WERI-Rb-1 (cell line): ENCODE measurements at regions not wholly inside any gene's neighbourhood (a gene's known extent, or its start where the extent isn't known, plus 50 kb on each side); places are given as distances from the start of the nearest gene placed in this dataset.

Experiments used
- DNase-seq: peaks from one replicate; pipeline ENCODE4 v3.0.0-alpha.2; 2020
- H3K27ac ChIP-seq: fragments of 250-450 bp; sonication (Bioruptor Pico); 2 replicates; pipeline ENCODE4 v1.5.1; 2020; ENCODE audit warnings: mild to moderate bottlenecking, moderate library complexity
- H3K27me3 ChIP-seq: fragments of 250-450 bp; sonication (Bioruptor Pico); 2 replicates; pipeline ENCODE4 v1.5.1; 2021; ENCODE audit warnings: mild to moderate bottlenecking, low read depth, moderate library complexity; ENCODE audit not compliant: insufficient read depth, severe bottlenecking
- H3K36me3 ChIP-seq: fragments of 250-450 bp; sonication (Bioruptor Pico); 2 replicates; pipeline ENCODE4 v1.5.1; 2020; ENCODE audit warnings: mild to moderate bottlenecking, moderate library complexity
- H3K4me3 ChIP-seq: 2 replicates; pipeline ENCODE4 v1.5.1; 2011; ENCODE audit warnings: low read depth, mild to moderate bottlenecking, control low read depth, low read length
- H3K9me3 ChIP-seq: fragments of 250-450 bp; sonication (Bioruptor Pico); 2 replicates; pipeline ENCODE4 v1.5.1; 2021; ENCODE audit warnings: mild to moderate bottlenecking, moderate library complexity; ENCODE audit not compliant: severe bottlenecking
- TF ChIP-seq, protein P1 (sequence below): IDR thresholded peaks from 2 replicates; pipeline ENCODE4 v1.5.1; 2011; ENCODE audit warnings: low read depth, mild to moderate bottlenecking, control low read depth, inconsistent platforms, low read length

DNA sequence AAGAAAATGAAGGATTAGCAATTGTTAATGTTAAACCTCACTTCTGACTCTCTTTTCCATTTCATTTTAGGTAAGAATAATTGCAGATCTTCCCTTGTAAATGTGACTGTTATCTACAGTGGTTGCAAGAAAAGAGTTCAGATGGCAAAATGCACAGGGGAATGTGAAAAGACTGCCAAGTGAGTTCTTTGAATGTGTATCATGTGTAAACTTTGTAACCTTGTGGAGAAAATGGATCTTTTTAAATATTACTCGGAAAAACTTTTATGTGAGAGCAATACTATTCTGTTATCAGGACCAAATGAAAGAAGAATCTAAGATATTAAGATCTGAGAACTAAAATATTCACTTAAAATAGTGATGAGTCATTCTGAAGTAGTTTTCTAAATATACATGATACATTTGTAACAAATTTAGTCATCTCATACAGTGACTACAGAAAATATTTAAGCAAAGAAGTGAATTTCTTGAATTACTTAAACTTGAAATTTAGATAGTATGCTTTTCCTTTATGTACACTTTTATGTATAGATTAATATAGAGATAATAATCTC is 122.5 kb upstream of the CNTN1 start:
- TF ChIP-seq, protein P1, sequence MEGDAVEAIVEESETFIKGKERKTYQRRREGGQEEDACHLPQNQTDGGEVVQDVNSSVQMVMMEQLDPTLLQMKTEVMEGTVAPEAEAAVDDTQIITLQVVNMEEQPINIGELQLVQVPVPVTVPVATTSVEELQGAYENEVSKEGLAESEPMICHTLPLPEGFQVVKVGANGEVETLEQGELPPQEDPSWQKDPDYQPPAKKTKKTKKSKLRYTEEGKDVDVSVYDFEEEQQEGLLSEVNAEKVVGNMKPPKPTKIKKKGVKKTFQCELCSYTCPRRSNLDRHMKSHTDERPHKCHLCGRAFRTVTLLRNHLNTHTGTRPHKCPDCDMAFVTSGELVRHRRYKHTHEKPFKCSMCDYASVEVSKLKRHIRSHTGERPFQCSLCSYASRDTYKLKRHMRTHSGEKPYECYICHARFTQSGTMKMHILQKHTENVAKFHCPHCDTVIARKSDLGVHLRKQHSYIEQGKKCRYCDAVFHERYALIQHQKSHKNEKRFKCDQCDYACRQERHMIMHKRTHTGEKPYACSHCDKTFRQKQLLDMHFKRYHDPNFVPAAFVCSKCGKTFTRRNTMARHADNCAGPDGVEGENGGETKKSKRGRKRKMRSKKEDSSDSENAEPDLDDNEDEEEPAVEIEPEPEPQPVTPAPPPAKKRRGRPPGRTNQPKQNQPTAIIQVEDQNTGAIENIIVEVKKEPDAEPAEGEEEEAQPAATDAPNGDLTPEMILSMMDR: no peak
- Histone ChIP-seq H3K36me3 (no peaks in the 10 kb centered on the region), H3K27me3 (no peaks in the 10 kb centered on the region), H3K4me3 (no peak overlapping the region), H3K27ac (no peak overlapping the region), H3K9me3 (no peaks in the 10 kb centered on the region)
- no peak for DNase-seq

DNA sequence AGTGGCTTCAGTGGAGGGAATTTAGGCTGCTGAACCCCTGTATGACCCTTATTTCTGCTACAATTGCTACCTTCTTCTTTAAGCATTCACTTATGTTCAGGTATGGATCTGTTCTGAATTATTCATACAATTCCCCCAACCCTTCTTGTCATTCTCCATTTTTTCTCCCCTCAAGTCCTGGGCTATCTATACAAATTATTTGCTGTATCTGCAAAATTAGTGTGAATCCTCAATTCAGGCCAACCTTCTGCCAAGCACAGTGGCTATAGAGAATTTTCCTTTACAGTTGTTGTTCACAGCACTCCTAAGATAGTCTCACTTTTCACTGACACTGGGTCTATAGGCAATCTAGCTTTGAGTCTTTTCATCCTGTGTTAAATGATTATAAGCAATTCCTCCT is 119.2 kb upstream of the CNTN1 start:
- Histone ChIP-seq H3K36me3 (no peaks in the 10 kb centered on the region), H3K9me3 (no peaks in the 10 kb centered on the region), H3K4me3 (no peak overlapping the region), H3K27me3 (no peaks in the 10 kb centered on the region), H3K27ac (no peak overlapping the region)
- no peak for DNase-seq
- TF ChIP-seq, protein P1: no peak

DNA sequence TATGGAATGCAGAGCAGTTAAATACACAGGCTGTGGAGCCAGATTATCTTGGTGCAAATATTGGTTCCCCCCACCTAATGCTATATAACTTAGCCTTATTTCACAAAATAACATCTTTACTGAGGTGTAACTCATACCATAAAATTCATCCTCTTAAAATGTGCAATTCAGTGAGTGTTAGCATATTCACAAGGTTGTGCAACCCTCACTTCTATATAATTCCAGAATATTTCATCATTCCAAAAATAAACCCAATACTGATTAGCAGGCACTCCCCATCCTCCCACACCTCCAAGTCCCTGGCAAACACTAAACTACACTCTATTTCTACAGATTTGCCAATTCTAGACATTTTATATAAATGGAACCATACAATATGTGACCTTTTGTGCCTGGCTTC is 116.3 kb upstream of the CNTN1 start:
- Histone ChIP-seq H3K27ac (no peak overlapping the region), H3K27me3 (no peaks in the 10 kb centered on the region), H3K4me3 (no peak overlapping the region), H3K9me3 (peaks cover 2% of the 10 kb centered on the region), H3K36me3 (no peaks in the 10 kb centered on the region)
- TF ChIP-seq, protein P1: no peak
- DNase-seq: no peak

DNA sequence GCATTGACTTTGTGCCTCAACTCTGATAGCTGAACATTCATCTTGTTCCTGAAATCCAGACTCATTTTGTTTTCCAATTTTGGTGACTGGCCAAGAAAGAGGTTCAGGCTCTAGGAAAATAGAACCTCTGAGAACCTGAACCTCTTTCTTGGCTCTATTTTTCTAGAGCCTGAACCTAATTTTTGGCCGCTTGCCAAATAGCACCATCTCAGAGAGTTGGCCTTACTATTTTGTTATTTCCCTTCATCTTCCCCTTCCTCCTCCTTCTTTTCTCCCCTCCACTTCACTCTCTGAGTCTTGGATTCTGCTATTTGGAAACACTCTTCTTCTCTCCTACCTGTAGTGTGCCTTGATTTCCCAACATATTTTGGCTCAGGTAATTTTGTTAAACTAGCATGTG is 114.4 kb upstream of the CNTN1 start:
- TF ChIP-seq, protein P1: no peak
- no peak overlapping the region for H3K27ac ChIP-seq
- peaks cover 11% of the 10 kb centered on the region for H3K9me3 ChIP-seq
- H3K36me3 ChIP-seq: no peaks in the 10 kb centered on the region
- H3K4me3 ChIP-seq: no peak overlapping the region
- DNase-seq: no peak
- no peaks in the 10 kb centered on the region for H3K27me3 ChIP-seq

DNA sequence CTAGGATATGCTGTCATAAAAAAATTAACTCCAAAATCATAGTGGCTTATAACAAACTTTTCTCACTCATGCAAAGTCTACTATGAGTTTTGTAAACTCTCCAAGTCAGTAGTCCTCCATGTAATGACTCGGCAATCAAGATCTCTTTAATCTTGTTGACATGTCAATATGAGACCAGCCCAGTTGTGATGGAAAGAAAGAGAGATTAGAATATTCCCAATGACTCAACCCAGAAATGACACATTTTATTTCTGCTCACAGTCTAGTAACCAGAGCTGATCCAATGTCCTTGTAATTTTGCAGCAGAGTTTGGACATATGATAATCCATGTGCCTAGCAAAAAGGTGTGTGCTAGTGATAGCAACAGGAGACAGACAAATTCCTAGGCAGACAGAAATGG is 112.6 kb upstream of the CNTN1 start:
- TF ChIP-seq, protein P1: no peak
- Histone ChIP-seq H3K27me3 (no peaks in the 10 kb centered on the region), H3K4me3 (no peak overlapping the region), H3K27ac (no peak overlapping the region), H3K9me3 (peaks cover 11% of the 10 kb centered on the region), H3K36me3 (no peaks in the 10 kb centered on the region)
- no peak for DNase-seq

DNA sequence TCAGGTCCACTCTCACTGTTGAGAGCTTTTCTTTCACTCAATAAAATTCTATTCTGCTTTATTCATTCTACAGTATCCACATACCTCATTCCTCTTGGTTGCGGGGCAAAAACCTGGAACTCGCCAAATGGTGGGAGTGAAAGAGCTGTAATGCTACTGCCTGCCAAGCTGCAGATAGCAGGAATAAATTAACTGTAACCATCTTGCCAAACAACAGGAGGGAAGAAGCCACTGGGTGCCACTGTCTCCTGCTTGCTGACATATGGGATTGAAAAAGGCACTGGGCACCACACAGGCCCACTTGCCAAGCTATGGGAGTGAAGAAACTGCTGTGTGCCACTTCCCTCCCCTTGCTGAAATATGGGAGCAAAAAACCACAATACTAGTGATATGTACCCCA is 111.9 kb upstream of the CNTN1 start:
- Histone ChIP-seq H3K4me3 (no peak overlapping the region), H3K27me3 (no peaks in the 10 kb centered on the region), H3K9me3 (peaks cover 11% of the 10 kb centered on the region), H3K36me3 (no peaks in the 10 kb centered on the region), H3K27ac (no peak overlapping the region)
- no peak for DNase-seq
- TF ChIP-seq, protein P1: no peak
